ENCODE measurements at regions not wholly inside any gene's neighbourhood (a gene's known extent, or its start where the extent isn't known, plus 50 kb on each side); places are given as distances from the start of the nearest gene placed in this dataset.

DNA sequence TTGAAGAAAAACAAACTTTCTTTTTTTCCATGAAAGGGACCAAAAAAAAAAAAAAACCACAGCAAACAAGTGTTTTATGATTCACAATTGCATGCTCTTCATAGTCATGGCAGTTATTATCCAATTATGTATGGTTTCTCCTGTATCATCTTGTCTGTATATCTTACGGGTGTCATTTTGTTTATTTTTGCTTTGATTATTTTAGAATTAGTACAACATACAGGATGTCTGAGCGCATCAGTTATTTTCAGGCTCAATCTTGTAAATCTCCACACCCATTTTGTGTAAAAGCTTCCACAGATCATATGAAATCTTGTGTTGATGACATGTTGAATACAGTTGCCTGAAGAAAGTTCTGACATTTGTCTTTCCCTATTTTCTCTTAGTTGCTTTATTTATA lies 280.3 kb downstream of the KLF5 start:
- TF ChIP-seq, protein P1, sequence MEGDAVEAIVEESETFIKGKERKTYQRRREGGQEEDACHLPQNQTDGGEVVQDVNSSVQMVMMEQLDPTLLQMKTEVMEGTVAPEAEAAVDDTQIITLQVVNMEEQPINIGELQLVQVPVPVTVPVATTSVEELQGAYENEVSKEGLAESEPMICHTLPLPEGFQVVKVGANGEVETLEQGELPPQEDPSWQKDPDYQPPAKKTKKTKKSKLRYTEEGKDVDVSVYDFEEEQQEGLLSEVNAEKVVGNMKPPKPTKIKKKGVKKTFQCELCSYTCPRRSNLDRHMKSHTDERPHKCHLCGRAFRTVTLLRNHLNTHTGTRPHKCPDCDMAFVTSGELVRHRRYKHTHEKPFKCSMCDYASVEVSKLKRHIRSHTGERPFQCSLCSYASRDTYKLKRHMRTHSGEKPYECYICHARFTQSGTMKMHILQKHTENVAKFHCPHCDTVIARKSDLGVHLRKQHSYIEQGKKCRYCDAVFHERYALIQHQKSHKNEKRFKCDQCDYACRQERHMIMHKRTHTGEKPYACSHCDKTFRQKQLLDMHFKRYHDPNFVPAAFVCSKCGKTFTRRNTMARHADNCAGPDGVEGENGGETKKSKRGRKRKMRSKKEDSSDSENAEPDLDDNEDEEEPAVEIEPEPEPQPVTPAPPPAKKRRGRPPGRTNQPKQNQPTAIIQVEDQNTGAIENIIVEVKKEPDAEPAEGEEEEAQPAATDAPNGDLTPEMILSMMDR (conservative IDR thresholded peaks at IDR 0.05; ENCODE audit: low read length) = no peak
- no peak overlapping the region for H3K4me3 ChIP-seq (ENCODE audit: low read length)
- DNase-seq (ENCODE audit: low read depth) = no peak

DNA sequence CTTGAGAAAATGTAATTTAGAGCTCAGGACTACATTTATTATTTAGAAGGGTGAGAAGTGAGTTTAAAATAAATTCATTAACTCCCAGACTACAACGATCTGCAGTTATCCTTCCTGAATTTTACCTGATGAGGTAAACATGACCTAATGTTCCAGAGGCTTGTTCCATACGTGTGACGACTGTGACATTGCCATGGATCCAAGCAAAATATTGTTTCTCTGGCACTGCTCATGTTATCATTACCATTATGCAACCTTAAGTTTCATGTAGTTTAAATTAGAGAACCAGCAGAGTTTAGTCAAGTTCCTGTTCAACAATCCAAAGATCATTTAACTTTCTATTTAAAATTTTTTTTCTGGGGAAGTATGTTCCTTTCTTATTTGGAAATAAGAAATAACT lies 279.6 kb downstream of the KLF5 start:
- H3K4me3 ChIP-seq (ENCODE audit: low read length) = no peak overlapping the region
- DNase-seq (ENCODE audit: low read depth) = no peak
- TF ChIP-seq, protein P1 (conservative IDR thresholded peaks at IDR 0.05; ENCODE audit: low read length) = no peak

DNA sequence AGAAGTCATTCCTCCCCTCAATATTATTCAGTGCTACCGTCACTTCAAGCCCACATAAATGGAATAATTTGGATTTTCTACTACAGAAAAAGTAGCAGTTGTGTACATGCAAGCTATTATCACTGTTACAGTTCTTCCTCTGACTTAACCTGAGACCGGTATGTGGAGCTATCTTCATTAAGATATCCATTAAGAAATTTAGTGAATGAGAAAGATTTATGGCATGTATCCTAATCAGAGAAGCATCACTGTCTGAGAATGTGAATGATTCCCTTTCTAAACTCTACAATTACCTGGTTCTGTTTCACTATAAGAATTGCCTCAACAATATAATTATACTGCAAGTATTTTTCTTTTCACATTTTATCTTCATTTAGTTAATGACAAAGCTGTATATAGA lies 278.7 kb downstream of the KLF5 start:
- TF ChIP-seq, protein P1 (conservative IDR thresholded peaks at IDR 0.05; ENCODE audit: low read length) = no peak
- no peak for DNase-seq (ENCODE audit: low read depth)
- H3K4me3 ChIP-seq (ENCODE audit: low read length) = no peak overlapping the region

DNA sequence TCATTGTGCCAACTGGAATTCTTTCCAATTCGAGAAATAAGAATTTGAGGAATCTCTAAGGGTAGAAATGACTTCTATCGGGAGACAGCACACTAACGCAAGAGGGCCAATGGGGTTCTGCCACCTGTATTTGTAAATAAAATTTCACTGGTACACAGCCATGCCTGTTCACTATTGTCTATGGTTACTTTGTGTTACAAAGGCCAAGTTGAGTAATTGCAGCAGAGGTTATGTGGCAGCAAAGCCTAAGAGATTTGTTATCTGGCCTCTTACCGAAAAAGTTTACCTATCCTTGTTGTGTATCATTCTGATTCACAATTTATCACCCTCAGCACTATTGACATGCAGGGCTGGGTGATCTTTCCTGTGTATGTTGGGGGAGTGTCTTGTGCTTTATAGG lies 278.0 kb downstream of the KLF5 start:
- H3K4me3 ChIP-seq (ENCODE audit: low read length) = no peak overlapping the region
- TF ChIP-seq, protein P1 (conservative IDR thresholded peaks at IDR 0.05; ENCODE audit: low read length) = no peak
- no peak for DNase-seq (ENCODE audit: low read depth)

DNA sequence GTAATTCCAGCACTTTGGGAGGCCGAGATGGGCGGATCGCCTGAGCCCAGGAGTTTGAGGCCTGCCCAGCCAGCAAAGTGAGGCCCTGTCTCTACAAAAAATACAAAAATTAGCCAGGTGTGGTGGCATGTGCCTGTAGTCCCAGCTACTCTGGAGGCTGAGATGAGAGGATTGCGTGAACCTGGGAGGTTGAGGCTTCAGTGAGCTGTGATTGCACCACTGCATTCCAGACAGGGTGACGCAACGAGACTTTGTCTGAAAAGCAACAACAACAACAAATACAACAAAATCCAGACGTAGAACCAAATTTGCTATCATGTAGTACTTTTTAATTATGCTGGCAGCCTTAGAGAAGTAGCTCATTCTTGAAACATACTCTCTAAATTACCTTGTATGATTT lies 277.1 kb downstream of the KLF5 start:
- DNase-seq (ENCODE audit: low read depth) = no peak
- H3K4me3 ChIP-seq (ENCODE audit: low read length) = no peak overlapping the region
- TF ChIP-seq, protein P1 (conservative IDR thresholded peaks at IDR 0.05; ENCODE audit: low read length) = no peak

DNA sequence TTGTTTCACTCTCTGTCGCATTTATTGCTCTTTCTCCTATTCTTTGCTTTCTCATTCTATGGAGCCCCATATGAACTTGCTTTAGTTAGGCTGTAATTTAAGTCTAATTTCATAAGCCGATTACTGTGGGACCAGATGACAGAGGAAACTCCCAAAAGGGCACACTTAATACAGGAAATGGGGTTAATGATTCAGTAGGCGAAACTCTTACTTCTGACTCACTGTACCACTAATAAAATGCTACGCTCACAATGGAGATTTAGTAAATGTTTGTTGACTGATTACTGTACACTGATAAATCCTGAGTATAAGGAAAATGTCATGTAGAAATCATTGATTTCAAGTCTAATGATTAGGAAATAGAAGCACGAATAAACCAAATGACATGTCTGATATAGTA lies 276.4 kb downstream of the KLF5 start:
- H3K4me3 ChIP-seq (ENCODE audit: low read length) = no peak overlapping the region
- TF ChIP-seq, protein P1 (conservative IDR thresholded peaks at IDR 0.05; ENCODE audit: low read length) = no peak
- DNase-seq (ENCODE audit: low read depth) = peak; percentile 62

DNA sequence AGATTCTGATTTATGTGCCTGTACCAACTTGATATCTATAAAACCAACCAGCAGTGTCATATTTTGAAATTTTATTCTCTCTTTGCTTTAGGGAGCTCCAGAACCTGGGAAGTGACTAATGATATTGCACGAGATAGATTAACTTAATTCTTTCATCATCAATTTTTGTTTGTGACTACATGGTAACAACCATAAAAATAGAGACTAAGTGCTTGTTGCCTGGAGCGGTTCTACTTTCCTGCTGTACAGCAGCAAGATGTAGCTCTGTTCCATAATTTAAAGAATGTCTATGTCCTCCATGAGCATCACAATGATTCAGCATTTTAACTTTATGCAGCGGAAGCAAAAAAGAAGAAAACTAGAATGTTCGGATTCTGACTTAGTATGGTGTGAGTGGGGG lies 275.6 kb downstream of the KLF5 start:
- TF ChIP-seq, protein P1 (conservative IDR thresholded peaks at IDR 0.05; ENCODE audit: low read length) = no peak
- H3K4me3 ChIP-seq (ENCODE audit: low read length) = no peak overlapping the region
- peak; percentile 9 for DNase-seq (ENCODE audit: low read depth)

Measured in AG10803 (cell line).